HS-5 (cell line): ENCODE measurements at regions not wholly inside any gene's neighbourhood (a gene's known extent, or its start where the extent isn't known, plus 50 kb on each side); places are given as distances from the start of the nearest gene placed in this dataset.

ENCODE experiments used
- DNase-seq: peaks from one replicate; pipeline ENCODE4 v3.0.0-alpha.2; 2012; ENCODE audit warnings: low read depth

- no peak for DNase-seq
These were observed 70.2 kb upstream of the SLC27A6 start for GRCh38 chr5:128895122-128895521.

DNA sequence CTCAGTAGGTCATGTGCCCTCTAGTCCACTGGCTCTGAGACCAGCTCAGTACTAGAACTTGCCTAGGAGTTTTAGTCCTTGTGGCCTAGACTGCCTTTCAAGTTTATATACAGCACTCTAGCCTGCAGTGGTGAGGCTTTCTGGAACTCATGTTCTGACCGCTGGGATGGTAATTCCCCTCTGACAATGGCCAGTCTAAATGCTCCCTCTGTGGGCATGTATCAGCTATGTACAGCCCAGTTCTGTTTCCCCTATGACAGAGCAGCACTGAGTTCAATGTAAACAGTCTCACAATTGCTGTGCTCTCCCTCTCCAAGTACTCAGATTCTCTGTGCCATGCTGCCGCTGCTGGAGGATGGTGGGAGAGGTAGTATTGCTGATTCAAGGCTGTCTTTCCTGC lies 68.6 kb upstream of the SLC27A6 start:
- DNase-seq = no peak

DNA sequence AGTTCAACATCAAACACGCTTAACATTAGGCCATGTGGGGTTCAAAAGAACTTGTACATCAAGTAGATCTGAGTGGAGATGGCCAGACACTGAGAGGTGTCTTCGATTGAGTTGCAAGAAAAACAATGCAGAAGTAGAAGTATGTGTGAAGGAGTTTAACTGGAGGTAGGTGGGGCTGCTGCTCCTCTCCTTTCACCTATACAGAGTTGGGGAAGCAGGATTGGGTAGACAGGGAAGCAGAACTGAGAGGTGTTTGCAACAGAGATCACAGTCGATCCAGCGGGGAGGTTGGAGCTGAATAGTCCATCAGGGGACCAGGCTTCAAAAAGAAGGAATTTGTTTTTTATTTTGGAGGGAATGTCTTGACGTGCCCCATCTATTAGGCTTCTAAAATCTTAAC lies 61.7 kb upstream of the SLC27A6 start:
- no peak for DNase-seq

DNA sequence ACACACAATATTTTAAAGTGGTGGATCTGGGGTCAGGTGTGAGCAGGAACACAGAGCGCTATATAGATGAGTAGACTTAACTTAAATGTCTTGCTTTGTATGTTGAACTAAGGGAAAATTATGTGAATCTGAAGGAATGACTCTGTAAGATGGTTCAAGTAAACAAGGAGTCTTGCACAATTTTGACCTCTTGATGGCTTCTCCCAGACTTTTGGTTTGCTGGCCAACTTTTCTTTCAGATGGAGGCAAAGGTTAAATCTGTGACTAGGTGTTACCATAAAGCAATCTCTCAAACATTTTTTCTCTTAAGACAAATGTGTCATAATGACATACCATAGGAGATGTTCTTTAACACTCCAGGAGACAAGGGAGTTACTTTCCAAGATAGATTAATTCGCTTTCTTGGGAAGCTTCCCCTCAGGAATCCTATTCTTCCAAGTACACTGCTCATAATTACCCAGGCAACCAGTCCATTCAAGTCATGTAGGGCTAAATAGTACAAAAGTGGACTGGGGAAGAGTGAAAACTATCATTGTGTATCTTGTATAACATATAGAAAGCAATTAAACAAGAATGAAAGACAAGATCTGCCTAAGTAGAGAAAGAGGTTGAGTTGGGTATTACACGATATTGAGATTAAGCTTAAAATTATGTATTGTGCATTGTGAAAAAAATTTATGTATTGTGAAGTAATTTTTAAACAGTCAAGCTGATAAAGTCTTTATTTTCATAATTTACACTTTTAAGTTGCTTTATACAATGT lies 60.3 kb upstream of the SLC27A6 start:
- no peak for DNase-seq

DNA sequence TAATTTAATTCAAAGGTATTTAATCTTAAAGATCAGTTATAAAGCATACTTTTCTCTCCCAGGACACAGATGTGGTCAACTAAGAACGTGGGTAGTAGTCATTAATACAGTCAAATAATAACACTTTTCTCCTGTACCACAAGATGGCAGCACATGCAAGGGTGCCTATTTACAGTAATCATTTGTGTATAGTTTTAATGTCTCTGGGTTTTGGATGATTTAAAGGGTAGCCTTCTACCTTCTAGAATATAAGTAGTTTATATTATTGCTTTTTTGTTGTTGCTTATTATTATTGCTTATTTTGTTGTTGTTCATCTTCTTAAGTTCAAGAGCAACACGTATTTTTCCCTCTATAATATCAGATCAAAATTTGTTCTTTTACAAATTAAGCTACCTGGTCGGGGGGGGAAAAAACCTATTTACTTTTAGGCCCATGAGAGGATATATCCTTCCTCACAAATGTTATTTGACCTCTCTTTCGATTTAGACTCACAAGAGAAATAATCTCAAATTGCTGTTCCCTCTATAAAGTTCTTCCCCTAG lies 59.6 kb upstream of the SLC27A6 start:
- peak; percentile 34 for DNase-seq

GRCh38 chr5:128913551-128913950 lies 51.7 kb upstream of the SLC27A6 start:
- no peak for DNase-seq
